ENCODE measurements at regions not wholly inside any gene's neighbourhood (a gene's known extent, or its start where the extent isn't known, plus 50 kb on each side); places are given as distances from the start of the nearest gene placed in this dataset.

- no peak overlapping the region for H3K27ac ChIP-seq (ENCODE audit: low read depth in 1 of 2, low read length in 2 of 2)
- no peaks in the 10 kb centered on the region for H3K4me1 ChIP-seq (ENCODE audit: control insufficient read depth in 4 of 4, insufficient read depth in 4 of 4, low read length in 3 of 4)
- no peaks in the 10 kb centered on the region for H3K27me3 ChIP-seq (ENCODE audit: control insufficient read depth in 4 of 4, insufficient read depth in 4 of 4, low read length in 3 of 4)
- no peak overlapping the region for H3K4me3 ChIP-seq (ENCODE audit: low read depth in 1 of 3, low read length in 3 of 3)
- no peaks in the 10 kb centered on the region for H3K36me3 ChIP-seq (ENCODE audit: control insufficient read depth in 4 of 4, insufficient read depth in 3 of 4, low read depth in 1 of 4, low read length in 3 of 4)
- no peak for DNase-seq (ENCODE audit: low spot score)
- no peak overlapping the region for H3K9ac ChIP-seq (ENCODE audit: low read depth in 1 of 2, low read length in 2 of 2)
- no peaks in the 10 kb centered on the region for H3K9me3 ChIP-seq (ENCODE audit: control insufficient read depth in 4 of 4, low read length in 3 of 4)
- 75% methylated on average over 4 of the region's 4 CpGs for WGBS
- TF ChIP-seq GABPA (IDR thresholded peaks at IDR 0.05 in 1 of 2, conservative IDR thresholded peaks at IDR 0.05 in 1 of 2) (no peak), EGR1 (IDR thresholded peaks at IDR 0.05; ENCODE audit: low read depth in 2 of 2) (no peak), HNF4A (conservative IDR thresholded peaks at IDR 0.05) (no peak)
Measured at GRCh38 chr3:80537680-80538079, 769.9 kb upstream of the ROBO1 start.

DNA sequence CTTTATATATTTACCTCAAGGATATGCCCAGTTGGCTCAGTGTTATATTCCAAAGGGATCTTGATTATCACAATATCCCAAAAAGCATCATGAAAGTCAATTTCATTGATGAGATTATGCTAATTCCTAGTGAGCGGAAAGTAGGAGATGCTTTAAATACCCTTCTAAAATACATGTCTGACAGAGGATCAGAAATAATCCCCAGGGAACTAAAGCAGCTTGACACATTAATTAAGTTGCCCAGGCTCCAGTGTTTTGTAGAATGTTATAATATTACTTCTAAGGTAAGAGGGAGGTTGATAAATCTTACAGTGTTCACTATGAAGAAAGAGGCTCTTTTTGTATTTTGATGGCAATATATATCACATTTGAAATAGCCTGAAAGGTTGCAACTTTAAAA lies 767.5 kb upstream of the ROBO1 start:
- 84% methylated on average over 1 of the region's 1 CpG for WGBS
- no peaks in the 10 kb centered on the region for H3K9me3 ChIP-seq (ENCODE audit: control insufficient read depth in 4 of 4, low read length in 3 of 4)
- TF ChIP-seq RAD21 (IDR thresholded peaks at IDR 0.05) (no peak), EGR1 (IDR thresholded peaks at IDR 0.05; ENCODE audit: low read depth in 2 of 2) (no peak), NR2F2 (IDR thresholded peaks at IDR 0.05) (no peak), YY1 (IDR thresholded peaks at IDR 0.05) (no peak), RXRA (IDR thresholded peaks at IDR 0.05) (no peak), GABPA (IDR thresholded peaks at IDR 0.05 in 1 of 2, conservative IDR thresholded peaks at IDR 0.05 in 1 of 2) (no peak), FOXA2 (IDR thresholded peaks at IDR 0.05) (no peak), JUND (IDR thresholded peaks at IDR 0.05) (no peak), HNF4G (IDR thresholded peaks at IDR 0.05) (no peak), FOXA1 (IDR thresholded peaks at IDR 0.05) (no peak), TAF1 (conservative IDR thresholded peaks at IDR 0.05) (no peak)
- TF ChIP-seq, protein P1, sequence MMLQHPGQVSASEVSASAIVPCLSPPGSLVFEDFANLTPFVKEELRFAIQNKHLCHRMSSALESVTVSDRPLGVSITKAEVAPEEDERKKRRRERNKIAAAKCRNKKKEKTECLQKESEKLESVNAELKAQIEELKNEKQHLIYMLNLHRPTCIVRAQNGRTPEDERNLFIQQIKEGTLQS (IDR thresholded peaks at IDR 0.05), result no peak
- TF ChIP-seq, protein P2, sequence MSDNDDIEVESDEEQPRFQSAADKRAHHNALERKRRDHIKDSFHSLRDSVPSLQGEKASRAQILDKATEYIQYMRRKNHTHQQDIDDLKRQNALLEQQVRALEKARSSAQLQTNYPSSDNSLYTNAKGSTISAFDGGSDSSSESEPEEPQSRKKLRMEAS (IDR thresholded peaks at IDR 0.05), result no peak
- TF ChIP-seq, protein P3, sequence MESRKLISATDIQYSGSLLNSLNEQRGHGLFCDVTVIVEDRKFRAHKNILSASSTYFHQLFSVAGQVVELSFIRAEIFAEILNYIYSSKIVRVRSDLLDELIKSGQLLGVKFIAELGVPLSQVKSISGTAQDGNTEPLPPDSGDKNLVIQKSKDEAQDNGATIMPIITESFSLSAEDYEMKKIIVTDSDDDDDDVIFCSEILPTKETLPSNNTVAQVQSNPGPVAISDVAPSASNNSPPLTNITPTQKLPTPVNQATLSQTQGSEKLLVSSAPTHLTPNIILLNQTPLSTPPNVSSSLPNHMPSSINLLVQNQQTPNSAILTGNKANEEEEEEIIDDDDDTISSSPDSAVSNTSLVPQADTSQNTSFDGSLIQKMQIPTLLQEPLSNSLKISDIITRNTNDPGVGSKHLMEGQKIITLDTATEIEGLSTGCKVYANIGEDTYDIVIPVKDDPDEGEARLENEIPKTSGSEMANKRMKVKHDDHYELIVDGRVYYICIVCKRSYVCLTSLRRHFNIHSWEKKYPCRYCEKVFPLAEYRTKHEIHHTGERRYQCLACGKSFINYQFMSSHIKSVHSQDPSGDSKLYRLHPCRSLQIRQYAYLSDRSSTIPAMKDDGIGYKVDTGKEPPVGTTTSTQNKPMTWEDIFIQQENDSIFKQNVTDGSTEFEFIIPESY (IDR thresholded peaks at IDR 0.05), result no peak

GRCh38 chr3:80533553-80533952 lies 765.8 kb upstream of the ROBO1 start:
- Histone ChIP-seq H3K27me3 (ENCODE audit: control insufficient read depth in 4 of 4, insufficient read depth in 4 of 4, low read length in 3 of 4) (no peaks in the 10 kb centered on the region), H3K36me3 (ENCODE audit: control insufficient read depth in 4 of 4, insufficient read depth in 3 of 4, low read depth in 1 of 4, low read length in 3 of 4) (no peaks in the 10 kb centered on the region), H3K9ac (ENCODE audit: low read depth in 1 of 2, low read length in 2 of 2) (no peak overlapping the region), H3K9me3 (ENCODE audit: control insufficient read depth in 4 of 4, low read length in 3 of 4) (no peaks in the 10 kb centered on the region), H3K27ac (ENCODE audit: low read depth in 1 of 2, low read length in 2 of 2) (no peak overlapping the region), H3K4me1 (ENCODE audit: control insufficient read depth in 4 of 4, insufficient read depth in 4 of 4, low read length in 3 of 4) (no peaks in the 10 kb centered on the region), H3K4me3 (ENCODE audit: low read depth in 1 of 3, low read length in 3 of 3) (no peak overlapping the region)
- DNase-seq (ENCODE audit: low spot score), result no peak
- no peak for TF ChIP-seq NR2F2 (IDR thresholded peaks at IDR 0.05)
- no peak for TF ChIP-seq EGR1 (IDR thresholded peaks at IDR 0.05; ENCODE audit: low read depth in 2 of 2)
- 77% methylated on average over 3 of the region's 3 CpGs for WGBS

More for the DNA sequence above, 767.5 kb upstream of the ROBO1 start:
- H3K36me3 ChIP-seq (ENCODE audit: control insufficient read depth in 4 of 4, insufficient read depth in 3 of 4, low read depth in 1 of 4, low read length in 3 of 4), result no peaks in the 10 kb centered on the region
- H3K27me3 ChIP-seq (ENCODE audit: control insufficient read depth in 4 of 4, insufficient read depth in 4 of 4, low read length in 3 of 4), result no peaks in the 10 kb centered on the region
- H3K27ac ChIP-seq (ENCODE audit: low read depth in 1 of 2, low read length in 2 of 2), result no peak overlapping the region
- no peak overlapping the region for H3K9ac ChIP-seq (ENCODE audit: low read depth in 1 of 2, low read length in 2 of 2)
- H3K4me3 ChIP-seq (ENCODE audit: low read depth in 1 of 3, low read length in 3 of 3), result no peak overlapping the region
- DNase-seq (ENCODE audit: low spot score), result no peak
- no peaks in the 10 kb centered on the region for H3K4me1 ChIP-seq (ENCODE audit: control insufficient read depth in 4 of 4, insufficient read depth in 4 of 4, low read length in 3 of 4)
